ENCODE measurements at regions not wholly inside any gene's neighbourhood (a gene's known extent, or its start where the extent isn't known, plus 50 kb on each side); places are given as distances from the start of the nearest gene placed in this dataset.

- H3K36me3 Mint-ChIP-seq (ENCODE audit: low read depth): no peaks in the 10 kb centered on the region
- H3K4me1 Mint-ChIP-seq: no peaks in the 10 kb centered on the region
- no peak overlapping the region for H3K27ac Mint-ChIP-seq (ENCODE audit: unreplicated experiment)
- no peak for DNase-seq (ENCODE audit: low read depth, low spot score)
- no peaks in the 10 kb centered on the region for H3K27me3 Mint-ChIP-seq (ENCODE audit: low read depth)
- no peak overlapping the region for H3K4me3 Mint-ChIP-seq
- no peak for TF ChIP-seq CTCF (conservative IDR thresholded peaks at IDR 0.05)
- H3K9me3 Mint-ChIP-seq: peaks cover 10% of the 10 kb centered on the region
Measured at GRCh38 chr3:89808680-89809197, 701.3 kb downstream of the EPHA3 start.

GRCh38 chr3:89813500-89813899 is 706.1 kb downstream of the EPHA3 start:
- Mint-ChIP-seq H3K36me3 (ENCODE audit: low read depth) (no peaks in the 10 kb centered on the region), H3K27ac (ENCODE audit: unreplicated experiment) (no peak overlapping the region), H3K4me1 (no peaks in the 10 kb centered on the region), H3K9me3 (peaks cover 13% of the 10 kb centered on the region), H3K27me3 (ENCODE audit: low read depth) (no peaks in the 10 kb centered on the region), H3K4me3 (no peak overlapping the region)
- DNase-seq (ENCODE audit: low read depth, low spot score): no peak
- TF ChIP-seq CTCF (conservative IDR thresholded peaks at IDR 0.05): no peak

- Mint-ChIP-seq H3K9me3 (no peaks in the 10 kb centered on the region), H3K4me1 (peaks cover 5% of the 10 kb centered on the region), H3K27me3 (ENCODE audit: low read depth) (no peaks in the 10 kb centered on the region), H3K27ac (ENCODE audit: unreplicated experiment) (no peak overlapping the region), H3K4me3 (no peak overlapping the region), H3K36me3 (ENCODE audit: low read depth) (peaks cover 3% of the 10 kb centered on the region)
- no peak for TF ChIP-seq CTCF (conservative IDR thresholded peaks at IDR 0.05)
- no peak for DNase-seq (ENCODE audit: low read depth, low spot score)
Measured at GRCh38 chr3:89841041-89841440, 733.6 kb downstream of the EPHA3 start.

GRCh38 chr3:89845053-89845452 is 737.6 kb downstream of the EPHA3 start:
- Mint-ChIP-seq H3K27ac (ENCODE audit: unreplicated experiment) (no peak overlapping the region), H3K9me3 (no peaks in the 10 kb centered on the region), H3K36me3 (ENCODE audit: low read depth) (no peaks in the 10 kb centered on the region), H3K27me3 (ENCODE audit: low read depth) (no peaks in the 10 kb centered on the region), H3K4me1 (peaks cover 5% of the 10 kb centered on the region), H3K4me3 (no peak overlapping the region)
- TF ChIP-seq CTCF (conservative IDR thresholded peaks at IDR 0.05): no peak
- no peak for DNase-seq (ENCODE audit: low read depth, low spot score)

GRCh38 chr3:89847955-89848354 is 740.5 kb downstream of the EPHA3 start:
- H3K4me1 Mint-ChIP-seq: peaks cover 12% of the 10 kb centered on the region
- H3K27me3 Mint-ChIP-seq (ENCODE audit: low read depth): no peaks in the 10 kb centered on the region
- no peaks in the 10 kb centered on the region for H3K36me3 Mint-ChIP-seq (ENCODE audit: low read depth)
- H3K4me3 Mint-ChIP-seq: no peak overlapping the region
- no peaks in the 10 kb centered on the region for H3K9me3 Mint-ChIP-seq
- H3K27ac Mint-ChIP-seq (ENCODE audit: unreplicated experiment): no peak overlapping the region
- no peak for TF ChIP-seq CTCF (conservative IDR thresholded peaks at IDR 0.05)
- DNase-seq (ENCODE audit: low read depth, low spot score): no peak
